ENCODE measurements at regions not wholly inside any gene's neighbourhood (a gene's known extent, or its start where the extent isn't known, plus 50 kb on each side); places are given as distances from the start of the nearest gene placed in this dataset.

DNA sequence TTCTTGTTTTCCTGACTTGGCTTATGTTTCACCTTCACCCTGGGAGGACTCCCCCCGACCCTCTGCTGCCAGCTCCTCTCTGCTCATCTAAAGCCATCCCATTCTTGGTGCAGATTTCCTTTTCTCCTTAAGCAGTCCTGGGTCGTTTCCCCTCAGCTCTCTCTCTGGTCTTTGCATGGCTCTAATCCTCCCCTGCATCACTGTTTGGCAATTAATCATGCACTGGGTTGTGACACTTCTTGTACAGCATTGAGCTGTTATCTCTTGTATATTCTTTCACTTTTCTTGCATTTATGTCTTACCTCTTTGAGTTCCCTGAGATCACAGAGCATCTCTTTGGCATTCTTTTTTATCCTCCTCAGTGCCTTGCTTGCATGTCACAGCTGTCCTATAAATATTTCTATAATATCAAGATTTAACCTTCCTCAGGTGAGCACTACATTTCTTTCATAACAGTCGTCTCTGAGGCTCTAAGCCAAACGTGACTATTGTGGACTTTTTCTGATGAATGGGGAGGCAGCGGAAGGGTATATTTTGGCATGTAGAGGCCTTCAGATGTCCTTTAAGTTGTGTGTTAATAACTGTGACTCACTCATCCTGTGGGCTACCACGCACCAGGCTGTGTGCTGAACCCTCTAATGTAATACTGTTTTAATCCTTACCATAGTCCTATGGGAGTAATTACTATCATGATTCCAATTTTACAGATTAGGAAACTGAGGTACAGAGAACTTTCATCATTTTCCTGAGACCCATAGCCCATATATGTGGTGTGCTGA is 507.5 kb downstream of the SLC4A3 start:
- DNase-seq = no peak

DNA sequence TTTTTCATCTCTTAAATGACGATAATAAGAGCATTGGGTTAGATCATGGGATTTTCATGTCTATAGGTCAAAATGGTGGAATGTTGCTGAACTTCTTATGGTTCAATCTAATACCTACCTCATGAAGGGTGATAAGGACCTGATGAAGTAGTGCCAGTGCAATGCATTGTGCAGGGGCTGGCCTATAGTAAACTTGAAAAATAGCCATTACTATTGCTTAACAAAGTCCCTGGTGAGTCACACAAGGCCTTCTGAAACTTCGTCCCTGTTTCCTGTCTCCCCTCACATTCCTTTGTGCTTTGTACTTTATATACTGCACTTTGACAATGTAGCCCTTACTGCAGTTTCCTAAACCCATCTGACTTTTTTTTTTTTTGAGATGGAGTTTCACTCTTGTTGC is 515.9 kb downstream of the SLC4A3 start:
- no peak for DNase-seq

DNA sequence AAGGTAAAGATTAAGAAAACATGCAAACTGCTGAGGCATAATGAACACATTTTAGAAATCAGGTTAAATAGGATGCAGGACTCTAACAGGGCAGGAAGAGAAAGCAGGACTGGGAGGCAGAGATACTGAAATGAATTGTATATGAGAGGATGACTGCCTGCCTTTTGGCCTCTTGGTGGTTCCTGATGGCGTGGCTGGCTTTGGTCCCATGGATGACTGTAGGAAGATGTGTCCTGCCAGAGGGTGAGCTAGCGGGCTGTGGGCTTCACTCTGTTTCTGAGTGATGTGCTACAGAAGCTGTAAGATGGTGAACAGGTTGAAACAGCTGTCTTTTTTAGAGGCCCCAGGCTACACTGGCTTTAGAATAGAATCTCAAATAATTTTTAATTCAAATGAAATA is 517.0 kb downstream of the SLC4A3 start:
- no peak for DNase-seq

GRCh38 chr2:220147161-220148038 is 520.0 kb downstream of the SLC4A3 start:
- DNase-seq = no peak

GRCh38 chr2:220148471-220149248 is 521.2 kb downstream of the SLC4A3 start:
- no peak for DNase-seq

DNA sequence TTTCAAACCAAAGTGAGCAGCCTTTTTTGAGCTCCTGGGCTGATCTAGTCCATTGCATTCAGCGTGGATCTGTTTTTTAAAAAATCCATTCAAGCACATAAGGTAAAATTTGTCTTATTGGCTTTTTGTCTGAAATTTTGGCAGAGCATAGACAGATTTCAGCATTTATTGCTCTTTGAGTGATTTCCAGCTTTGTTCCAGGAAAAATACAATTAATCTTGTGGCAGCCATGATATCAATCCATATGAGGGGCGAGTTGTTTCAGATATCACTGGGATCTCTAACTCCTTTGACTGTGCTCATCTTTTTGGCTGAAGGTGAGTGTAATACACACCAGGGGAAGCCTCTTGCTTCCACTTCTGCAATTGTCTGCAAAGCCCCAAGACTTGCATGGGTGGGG is 523.9 kb downstream of the SLC4A3 start:
- DNase-seq = no peak

- DNase-seq = no peak
These were observed 525.0 kb downstream of the SLC4A3 start for GRCh38 chr2:220152281-220152935.

- no peak for DNase-seq
These were observed 525.7 kb downstream of the SLC4A3 start for GRCh38 chr2:220153118-220153517.

DNA sequence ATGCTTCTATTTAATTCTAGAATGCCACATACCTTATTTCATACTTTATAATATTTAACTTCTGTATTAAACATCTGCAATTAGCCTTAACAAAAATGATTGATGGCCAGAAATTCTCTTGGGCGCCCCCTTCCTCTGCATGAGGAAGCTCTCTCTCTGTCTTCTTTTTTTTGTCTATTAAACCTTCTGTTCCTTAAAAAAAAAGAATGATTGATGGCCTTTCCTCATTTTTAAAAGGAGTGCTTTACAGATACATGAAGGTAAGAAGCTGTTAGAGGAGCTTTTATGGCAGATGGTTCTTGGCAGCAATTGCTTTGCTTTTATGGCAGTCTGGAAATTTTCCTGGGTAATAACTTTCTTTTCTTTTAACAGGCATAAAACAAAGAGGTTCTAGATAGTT is 526.9 kb downstream of the SLC4A3 start:
- DNase-seq = no peak

DNA sequence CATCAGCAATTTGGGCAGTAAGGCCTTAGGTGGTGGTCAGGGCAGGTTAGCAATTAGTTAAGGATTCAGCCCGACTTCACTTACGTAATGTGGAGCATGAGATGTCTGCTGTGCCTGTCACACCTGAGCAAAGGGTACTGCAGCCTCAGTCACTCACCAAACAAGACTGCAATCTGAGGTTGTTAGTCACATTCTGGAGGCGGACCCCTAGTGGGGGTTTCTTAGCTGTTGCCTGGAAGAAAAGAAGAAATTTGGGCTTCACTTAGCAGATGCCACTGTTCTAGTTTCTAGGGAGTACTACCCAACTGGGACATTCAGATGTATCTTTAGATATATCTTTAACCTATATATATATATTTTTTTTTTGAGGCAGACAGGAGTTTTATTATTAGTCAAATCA is 529.9 kb downstream of the SLC4A3 start:
- DNase-seq = no peak

- DNase-seq = no peak
These were observed 532.3 kb downstream of the SLC4A3 start for GRCh38 chr2:220159738-220160137.

DNA sequence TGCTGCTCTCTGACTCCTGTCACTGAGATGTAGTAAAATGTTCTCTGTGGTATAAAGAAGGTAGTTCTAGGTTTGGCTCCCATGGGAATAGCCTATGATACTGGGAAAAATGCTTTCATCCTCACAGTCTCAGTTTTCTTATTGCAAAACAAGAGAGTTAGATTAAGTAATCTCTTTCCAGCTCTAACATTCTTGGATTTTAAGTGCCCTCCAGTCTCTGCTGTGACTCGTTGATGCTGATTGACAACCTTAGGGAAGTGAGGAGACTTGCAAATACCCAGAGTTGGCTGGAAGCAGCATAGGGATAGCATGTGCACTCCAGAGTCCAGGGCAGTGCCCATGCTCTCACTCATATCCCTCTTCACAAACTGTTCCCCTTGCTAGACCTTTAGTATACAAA is 534.9 kb downstream of the SLC4A3 start:
- DNase-seq = no peak

DNA sequence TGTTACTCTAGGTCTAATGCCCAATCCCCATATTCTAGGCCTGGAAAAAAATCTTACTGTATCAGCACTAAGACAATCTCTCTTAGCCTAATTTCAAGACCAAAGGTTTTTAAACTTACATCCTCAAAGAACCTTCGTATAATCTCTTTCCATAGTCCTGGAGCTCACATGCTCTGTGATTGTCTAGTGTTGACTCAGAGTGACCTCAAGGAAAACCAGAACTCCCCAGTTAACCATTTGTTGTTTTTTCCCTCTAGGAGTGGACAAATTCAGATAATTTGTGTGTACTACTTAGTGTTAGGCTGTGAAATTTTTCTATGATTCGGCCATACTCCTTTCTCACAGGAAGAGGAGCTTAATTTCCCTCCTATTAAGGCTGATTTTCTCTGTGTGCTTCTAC is 536.1 kb downstream of the SLC4A3 start:
- DNase-seq = no peak

DNA sequence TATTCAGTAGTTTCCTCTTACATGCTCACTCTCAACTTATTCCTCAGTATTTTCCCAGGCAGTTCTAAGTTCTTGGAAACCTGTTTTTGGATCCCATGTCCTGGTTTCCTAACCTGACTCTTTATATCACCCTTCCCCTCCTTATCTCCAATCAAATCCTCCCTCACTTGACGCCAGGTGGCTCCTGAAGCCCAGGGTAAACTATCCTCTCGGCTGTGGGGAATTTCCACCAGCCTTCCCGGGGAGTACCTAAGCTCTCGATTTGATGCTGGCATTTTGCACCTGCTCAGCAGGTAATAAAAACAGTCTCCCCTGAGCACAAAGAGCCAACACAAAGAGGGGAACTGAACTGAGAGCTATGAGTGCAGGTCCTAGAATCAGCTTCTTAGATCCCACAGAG is 538.0 kb downstream of the SLC4A3 start:
- DNase-seq = no peak

DNA sequence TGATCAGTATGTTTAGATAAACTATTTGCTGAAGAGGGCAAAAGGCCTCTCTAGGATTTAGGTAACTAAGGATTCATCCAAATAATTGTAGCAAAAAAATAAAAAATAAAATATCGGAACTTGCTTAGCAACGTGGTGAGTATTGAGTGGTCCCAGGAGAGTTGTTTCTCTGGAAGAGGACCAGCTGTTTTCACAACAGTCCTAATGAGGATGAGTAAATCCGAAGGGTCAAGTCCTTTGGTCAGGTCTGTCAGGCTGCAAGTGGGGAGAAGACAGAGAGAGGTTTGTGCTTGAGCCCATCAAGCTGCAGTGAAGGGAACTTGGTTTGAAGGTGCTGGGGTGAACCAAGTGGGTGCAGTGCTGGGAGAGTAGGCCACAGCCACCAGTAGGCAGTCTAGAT is 539.2 kb downstream of the SLC4A3 start:
- DNase-seq = no peak

DNA sequence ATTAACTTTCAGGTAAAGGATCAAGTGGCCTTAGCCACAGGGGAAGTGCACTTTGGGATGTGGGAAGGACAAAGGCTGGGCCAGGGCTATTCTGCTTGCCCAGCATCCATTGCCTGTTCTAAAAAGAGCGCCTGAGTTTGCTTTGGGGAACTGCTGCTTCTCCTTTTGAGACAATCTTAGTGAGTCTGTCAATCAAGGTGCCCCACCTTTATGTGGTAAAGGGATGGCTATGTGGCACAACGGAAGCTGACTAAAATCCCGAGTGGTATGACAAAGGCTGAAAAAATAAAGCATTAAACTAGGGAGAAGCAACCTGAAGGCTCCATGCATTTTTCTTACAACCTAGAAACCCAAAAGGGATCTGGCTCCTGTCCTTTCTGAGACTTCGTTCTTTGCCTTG is 540.5 kb downstream of the SLC4A3 start:
- no peak for DNase-seq

DNA sequence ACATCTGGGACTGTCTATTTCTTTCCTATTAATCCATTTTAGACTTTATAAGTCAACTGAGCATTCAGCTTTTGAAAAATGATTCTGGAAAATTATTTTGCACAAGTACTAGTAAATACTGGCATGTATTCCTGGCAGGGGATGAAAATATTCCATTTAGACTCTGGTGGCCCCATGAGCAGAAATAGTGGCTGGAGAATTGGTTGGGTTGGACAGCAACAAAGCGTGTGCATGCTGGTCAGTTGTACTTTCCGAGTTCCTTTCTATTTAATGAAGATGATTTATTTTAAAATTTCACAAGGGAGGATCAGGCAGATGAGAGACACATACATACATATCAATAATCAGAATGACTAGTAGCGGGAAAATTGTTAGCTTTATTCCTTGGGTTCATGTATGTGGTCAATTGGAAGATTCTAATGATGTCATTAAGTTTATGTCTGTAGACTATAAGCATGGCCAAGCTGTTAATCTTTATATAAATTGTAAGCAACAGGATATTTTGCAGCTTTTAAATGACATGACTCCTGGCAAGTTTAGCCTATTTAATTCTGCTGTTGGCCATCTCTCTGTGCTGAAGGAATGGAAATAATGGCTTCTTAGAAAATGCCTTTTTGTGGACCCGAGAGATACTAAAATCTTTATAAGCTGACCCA is 541.6 kb downstream of the SLC4A3 start:
- no peak for DNase-seq

DNA sequence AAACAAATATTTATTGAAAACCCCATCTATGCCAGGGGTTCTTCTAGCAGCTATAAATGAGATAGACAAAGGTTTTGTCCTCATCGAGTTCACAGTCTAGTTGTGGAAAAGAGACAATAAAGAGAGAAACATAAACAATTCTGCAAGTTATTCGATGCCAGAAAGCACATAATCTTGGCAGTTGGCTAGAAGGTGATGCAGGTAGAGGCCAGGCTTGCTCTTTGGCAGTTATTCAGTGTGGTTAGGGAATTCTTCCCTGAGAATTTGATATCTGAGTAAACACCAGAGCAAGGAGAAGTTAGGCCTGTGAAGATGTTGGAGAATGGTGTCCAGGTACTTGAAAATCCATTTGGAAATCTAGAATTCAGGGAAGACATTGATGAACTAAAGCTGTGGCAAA is 547.4 kb downstream of the SLC4A3 start:
- DNase-seq = no peak

GRCh38 chr2:220175967-220176366 is 548.5 kb downstream of the SLC4A3 start:
- no peak for DNase-seq

- no peak for DNase-seq
These were observed 551.7 kb downstream of the SLC4A3 start for GRCh38 chr2:220178991-220179695.

DNA sequence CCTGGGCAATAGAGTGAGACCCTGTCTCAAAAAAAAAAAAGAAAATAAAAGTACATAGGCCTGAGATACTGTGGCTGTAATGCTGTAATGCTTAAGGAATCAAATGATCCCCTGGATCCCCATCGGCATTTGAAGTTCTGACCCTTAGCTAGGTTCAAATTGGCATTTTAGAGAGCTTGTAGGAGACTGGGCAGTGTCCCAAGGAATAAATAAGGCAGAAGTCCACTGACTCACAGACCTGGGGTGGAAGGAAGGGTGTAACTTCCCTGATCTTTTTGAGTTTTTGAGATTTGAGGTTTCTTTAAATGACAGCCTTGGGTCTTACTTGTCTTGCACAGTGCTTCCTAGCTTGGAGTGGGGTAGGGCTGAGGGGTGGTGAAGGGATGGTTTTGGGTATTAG is 553.7 kb downstream of the SLC4A3 start:
- no peak for DNase-seq

DNA sequence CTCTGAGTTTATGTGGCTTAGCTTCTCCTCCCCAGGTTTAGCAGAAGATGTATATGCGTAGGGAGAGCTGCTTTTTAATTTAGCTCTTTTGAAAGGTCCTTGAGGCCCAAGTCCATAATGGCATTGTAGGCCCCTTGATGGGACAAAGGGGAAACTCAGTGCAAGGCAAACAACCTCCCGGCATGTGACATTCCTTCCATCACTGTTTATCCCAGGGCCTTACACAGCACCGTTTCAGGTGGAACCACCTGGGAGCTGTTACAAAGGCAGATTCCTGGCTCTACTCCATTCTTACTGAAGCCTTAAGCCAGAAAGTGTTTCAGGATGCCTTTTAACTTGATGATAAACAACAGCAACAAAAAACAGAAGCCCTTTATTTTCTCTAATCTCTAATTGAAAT is 555.4 kb downstream of the SLC4A3 start:
- no peak for DNase-seq

All from CD4-positive, alpha-beta T cell treated with Interleukin-17A for 1 hour (primary cell).